GM21529 (cell line): ENCODE measurements at regions not wholly inside any gene's neighbourhood (a gene's known extent, or its start where the extent isn't known, plus 50 kb on each side); places are given as distances from the start of the nearest gene placed in this dataset.
A peak's percentile ranks its signal among the peaks of the same experiment; 100 is the strongest.

ENCODE experiments used
- ATAC-seq: cut with Tn5 transposase; IDR thresholded peaks from one replicate; pipeline ENCODE4 v1.9.1; 2021; ENCODE audit not compliant: unreplicated experiment

DNA sequence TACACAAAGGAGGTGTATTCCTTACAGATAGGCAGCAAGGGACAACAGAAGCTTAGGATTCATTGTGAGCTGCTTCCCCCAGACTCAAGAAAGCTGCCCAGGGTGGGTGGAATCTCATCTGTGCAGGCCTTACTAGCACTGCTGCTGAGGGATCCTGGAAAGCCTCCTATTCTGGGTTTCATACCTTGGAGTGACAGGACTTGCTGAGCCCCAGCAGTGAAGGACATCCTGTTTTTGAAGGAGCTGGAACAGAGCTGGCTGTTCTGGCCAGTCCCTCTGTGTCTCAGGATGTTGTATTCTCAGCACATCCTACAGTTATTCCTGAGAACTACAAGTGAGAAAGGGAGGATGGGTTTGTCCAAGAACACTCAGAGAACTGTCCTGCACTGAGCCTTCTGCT lies 486.3 kb downstream of the PTPRU start:
- no peak for ATAC-seq

DNA sequence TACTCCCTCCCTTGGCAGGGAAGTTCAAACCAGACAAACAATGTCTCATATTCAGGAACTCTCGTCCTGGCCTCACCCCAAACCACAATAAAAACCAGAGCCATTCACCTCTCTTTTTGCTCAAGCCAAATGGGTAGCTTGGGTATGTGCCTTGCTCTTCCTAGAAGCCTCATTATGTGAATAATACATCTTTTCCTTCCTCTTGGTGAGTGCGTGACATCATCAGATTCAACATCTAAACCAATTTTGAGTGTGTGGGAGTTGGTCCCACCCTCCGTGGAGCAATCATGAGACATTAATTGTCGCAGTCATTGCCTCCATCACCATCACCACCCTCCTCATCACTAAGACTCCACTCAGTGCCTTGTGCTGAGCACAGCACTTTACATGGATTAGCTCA lies 482.9 kb downstream of the PTPRU start:
- no peak for ATAC-seq

DNA sequence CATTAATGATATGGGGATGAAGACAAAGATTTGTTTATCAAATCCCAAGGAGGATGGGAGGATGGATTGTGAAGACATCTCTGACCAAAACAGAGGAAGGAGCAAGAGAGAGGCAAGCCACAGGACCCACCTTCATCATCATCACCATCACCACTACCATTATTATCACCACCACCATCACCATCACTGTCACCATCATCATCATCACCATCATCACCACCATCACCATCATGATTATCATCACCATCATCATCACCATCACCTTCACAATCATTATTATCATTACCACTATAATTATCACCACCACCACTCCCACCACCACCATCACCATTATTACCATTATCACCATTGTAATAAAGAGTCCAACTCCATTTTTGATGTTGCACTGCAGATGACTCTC lies 482.5 kb downstream of the PTPRU start:
- ATAC-seq, result no peak

DNA sequence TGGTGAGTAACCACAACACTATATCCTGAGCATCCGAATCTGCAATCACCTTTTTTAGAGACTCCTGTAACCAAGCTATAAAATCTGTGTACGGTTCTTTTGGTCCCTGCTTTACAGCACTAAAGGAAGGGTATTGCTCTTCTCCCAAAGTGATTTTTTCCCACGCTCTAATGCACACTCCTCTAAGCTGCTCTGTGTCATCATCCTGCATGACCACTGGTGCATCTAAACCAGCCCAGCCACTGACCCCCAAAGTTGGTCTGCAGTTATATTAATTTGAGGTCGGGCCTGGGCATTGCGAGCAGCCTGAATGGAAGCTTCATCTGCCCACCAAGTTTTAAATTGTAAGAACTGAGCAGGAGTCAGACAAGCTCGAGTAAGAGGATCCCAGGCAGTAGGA lies 480.0 kb downstream of the PTPRU start:
- no peak for ATAC-seq

DNA sequence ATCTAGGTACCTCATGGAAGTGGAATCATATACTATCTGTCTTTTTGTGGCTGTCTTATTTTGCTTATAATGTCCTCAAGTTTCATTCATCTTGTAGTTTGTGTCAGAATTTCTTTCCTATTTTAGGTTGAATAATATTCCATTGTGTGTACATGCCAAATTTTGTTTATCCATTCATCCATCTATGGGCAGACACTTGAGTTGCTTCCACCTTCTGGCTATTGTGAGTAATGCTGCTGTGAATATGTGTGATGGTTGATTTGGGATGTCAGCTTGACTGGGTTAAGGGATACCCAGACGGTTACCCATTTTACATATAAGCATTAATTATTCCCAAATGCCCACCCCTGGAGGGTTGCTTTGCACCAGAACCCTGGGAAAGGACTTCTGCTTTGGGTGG lies 477.5 kb downstream of the PTPRU start:
- no peak for ATAC-seq

DNA sequence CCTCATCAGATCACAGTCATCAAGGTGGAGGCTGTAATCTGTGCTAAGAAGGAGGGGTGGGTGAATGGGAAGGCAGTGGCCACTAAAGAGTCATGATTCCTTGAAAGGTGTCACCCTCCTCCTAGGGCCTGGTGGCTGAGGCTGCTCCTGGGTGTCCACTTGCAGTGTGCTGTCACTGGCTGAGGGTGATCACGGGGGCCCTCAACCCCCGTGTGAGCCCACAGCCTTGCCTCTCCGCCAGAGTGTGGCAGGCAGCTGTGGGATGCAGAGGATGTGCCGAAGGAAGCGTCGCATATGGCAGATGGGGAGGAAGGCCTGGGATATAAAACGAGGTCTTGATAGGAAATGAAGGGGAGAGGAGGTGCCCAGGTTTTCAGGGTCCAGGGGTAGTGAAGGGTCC lies 476.5 kb downstream of the PTPRU start:
- ATAC-seq, result no peak

DNA sequence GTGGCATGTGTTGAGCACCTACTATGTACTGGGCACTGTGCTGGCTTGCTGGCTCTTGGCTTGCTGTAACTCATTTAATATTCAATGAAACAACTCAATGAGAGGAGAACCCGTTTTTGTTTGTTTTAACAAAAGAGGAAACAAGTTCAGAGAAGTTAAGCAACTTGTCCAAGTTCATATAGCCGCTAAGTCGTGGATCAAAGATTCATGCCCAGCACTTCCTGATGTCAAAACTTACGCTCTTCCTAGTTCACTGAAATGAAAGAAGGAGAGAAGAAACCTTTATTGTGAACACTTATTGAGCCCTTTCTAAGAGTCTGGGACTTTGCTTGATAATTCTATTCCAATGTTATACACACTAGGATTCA lies 475.9 kb downstream of the PTPRU start:
- ATAC-seq, result no peak

DNA sequence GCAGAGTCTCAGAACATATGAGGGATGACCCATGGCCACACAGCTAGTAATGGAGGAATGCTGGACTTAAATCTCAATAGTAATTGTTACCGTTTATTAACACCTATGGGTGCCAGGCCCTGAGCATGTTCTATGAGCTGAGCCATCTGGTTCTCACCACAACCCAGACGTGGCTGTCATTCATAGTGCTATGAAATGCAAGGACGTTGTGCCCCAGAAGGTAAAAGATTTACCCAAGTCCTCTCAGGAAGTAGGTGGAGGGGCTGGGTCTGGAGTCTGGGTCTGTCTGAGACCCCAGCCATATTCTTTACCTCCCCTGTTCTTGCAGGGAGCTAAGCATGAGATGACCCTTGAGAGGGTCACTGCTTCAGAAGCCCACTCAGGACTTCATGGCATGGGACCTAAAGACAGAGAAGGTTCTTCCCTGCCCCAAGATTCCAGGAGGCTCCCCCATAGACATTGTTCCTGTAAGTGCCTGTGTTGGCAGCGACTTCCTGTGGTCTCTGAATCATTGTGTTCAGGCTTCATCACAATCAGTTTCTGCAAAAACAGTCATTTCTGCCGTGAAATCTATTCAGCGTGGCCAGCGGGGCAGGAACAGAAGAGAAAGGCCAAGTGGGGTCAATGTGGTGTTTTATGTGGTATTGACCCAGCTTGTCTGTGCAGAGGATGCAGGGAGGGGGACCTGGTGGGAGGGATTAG lies 475.4 kb downstream of the PTPRU start:
- ATAC-seq, result no peak

DNA sequence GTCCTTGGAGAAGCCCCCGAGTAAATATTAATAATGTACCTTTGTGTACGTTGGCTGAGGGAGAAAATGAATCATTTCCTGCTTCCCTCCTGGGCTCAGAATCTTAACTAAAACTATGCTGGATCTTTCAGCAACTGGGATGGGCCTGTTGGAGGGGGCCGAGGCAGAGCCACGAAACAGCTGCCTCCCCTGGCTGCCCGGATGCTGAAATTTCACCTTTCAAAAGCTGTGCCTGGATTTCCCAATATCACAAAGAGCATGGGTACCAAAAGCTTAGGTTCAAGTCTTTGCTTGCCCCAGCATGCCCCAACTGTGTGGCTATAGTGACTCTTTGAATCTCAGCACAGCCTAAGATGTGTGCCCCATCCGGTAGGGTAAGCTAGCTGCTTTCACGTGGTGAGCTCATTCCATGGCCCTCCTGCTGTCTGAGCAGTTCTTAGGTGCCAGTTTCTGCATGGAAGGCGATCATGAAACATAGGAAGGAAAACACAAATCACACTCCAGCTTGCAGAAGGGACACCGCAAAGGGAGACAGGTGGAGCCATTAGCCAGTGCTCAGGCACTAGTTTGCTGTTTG lies 473.5 kb downstream of the PTPRU start:
- ATAC-seq, result no peak

DNA sequence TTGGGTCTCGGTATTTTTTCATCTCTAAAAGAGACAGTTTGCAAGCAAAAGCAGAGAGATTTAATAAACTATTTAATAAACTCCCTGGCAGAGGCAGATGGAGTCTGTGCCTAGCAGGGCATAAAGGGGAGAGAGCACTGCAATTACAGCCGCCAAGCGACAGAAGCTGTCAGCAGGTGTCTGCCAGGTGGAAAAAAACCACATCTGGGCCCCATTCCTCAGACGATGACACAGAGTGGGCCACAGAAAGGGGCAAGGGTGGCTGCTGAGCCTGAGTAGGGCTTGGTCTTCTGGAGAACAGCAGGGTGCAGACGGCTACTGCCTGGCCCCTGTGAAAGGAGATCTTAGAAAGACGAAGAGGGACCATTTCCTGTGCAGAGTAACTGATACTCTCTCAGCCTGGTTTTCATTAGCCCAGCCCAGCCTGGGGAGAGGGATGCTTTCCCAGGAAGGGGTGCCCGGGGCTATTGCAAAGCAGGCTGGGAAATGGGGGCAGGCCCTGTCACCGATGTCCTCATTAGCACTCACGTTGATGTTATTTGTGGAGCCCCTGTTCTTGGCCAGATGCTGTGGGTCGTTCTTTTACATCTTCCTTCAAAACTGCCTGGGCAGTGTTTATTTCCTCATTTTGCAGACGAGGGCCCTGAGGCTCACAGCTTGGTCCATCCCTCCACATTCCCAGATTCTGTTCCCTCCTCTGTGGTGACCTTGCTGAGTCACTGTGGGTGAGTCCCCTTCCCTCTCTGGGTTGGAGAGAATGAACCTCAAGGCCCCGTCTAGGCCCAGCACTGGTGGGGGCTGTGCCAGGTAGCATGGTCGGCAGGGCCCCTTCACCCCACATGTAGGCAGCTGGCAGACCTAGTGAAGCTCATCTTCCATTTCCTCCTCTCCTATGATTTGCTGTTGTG lies 472.7 kb downstream of the PTPRU start:
- ATAC-seq, result no peak

DNA sequence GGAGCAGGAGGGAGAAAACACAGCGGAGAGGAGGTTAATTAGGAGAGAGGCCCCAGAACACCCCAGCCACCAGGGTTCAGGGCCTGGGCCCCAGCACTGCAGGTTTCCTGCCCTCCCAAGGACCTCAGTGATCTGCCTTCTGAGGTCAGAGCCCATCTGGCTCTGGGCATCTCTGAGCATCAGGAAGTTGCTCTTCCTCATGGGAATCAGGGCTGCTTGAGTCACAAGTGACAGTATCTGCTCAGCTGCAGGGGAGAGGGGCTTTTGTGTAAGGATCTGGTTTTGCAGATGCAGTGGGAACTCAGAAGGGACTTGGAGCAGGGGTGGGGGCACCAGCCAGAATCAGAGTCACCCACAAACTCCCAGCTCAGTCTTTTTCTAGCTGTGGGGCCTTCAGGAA lies 472.1 kb downstream of the PTPRU start:
- ATAC-seq, result no peak

DNA sequence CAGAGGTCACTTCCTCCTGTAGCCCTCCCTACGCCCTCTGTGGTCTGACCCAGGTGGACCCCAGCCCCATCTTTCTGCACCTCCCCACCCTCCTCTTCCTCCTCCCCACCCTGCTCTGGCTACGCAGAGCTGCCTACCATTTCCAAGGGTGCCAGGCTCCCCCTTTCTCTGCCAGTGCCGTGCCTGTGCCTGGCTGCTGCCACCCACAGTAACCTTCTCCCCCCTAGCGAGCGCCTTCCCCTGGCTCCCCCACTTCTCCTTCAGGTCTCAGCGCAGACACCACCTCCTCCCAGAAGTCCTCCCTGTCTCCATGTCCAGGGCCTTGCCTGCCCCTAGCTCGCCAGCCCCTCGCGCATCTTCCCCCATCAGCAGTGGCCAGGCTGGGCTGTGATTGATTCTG lies 471.5 kb downstream of the PTPRU start:
- no peak for ATAC-seq

DNA sequence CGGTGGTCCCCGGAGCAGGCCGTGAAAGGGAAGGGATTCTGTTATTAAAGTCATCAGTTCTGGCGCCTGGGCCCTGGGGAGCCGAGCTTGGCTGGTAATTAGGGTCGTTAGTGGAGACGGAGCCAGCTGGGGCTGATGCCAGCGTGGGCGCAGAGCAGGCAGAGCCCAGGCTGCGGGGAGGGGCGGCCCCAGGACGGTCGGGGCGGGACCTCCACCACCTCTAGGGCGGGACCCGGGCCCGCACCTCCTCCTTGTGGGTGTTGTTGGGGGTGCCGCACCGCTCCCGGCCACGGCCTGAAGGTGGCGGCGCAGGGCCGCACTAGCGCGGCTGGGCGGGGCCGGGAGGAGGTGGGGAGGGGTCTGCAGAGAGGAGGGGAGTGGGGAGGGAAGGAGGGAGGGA lies 470.6 kb downstream of the PTPRU start:
- peak; percentile 60 for ATAC-seq

DNA sequence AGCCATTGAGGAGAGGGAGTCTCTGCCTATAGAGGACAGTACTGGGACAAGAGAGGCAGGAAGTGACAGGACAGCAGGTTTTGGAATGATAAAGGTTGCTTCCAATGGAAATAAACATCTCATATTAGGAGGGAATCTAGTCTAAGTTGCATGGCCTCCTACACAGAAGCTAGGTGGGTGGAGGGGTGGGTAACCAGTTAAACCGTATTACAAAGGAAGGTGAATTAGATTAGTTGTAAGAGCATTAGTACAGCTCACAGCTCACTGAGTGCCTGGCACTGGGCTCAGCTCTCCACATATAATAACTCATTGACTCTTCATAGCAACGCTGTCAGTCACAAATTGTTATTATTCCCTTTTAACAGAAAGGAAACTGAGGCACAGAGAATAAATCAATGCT lies 468.1 kb downstream of the PTPRU start:
- ATAC-seq, result no peak

DNA sequence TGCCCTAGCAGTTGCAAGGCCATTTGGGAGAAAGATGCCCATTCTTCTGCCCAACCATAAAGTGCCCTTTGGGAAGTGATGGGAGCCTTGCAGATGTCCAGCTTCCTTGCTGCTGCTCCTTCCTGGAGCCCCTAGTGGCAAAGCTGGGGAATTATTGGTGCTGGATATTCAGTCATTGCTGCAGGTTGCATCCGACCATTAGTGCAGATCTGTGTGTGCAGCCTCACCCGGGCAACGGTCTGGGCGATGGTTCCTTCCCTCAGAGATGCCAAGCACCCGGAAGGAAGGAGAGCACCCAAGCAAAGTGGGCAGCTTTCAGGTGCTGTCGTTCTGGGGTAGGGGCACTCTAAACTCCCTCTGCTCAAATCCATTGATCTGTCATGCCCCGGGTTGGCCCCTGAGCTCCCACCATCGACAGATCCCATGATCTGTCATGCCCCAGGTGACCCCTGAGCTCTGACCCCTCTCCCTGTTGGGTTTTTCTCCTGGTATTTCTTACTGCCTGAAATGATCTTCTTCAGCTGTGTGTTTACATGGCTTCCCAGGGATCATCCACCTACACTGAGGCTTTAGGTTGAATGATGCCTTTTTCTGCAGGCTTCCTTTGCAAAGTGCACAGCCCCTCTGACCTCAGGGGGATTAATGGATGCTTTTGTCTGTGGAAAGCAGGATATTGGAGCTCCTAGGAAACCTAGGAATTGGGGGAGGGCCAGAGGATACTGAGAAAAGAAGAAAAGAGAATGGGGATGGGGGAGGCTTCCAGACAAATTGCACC lies 467.5 kb downstream of the PTPRU start:
- ATAC-seq, result no peak

DNA sequence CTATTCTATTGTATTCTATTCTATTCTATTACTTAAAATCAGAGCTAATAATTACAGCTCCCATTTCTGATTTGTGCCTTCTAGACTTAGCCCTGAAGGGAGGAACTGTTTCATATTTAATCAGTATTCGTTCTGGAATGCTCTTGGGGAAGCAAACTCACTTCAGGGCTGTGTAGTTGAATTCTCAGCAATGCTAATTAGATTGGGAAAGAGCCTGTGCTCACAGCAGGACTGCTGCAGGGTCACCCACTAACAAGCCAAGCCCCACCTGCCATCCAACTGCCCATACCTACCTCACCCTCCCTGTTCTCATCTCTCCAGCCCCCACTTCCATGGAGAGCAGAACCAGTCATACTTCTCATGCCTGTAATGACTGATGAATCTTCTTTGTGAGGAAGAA lies 464.2 kb downstream of the PTPRU start:
- no peak for ATAC-seq

DNA sequence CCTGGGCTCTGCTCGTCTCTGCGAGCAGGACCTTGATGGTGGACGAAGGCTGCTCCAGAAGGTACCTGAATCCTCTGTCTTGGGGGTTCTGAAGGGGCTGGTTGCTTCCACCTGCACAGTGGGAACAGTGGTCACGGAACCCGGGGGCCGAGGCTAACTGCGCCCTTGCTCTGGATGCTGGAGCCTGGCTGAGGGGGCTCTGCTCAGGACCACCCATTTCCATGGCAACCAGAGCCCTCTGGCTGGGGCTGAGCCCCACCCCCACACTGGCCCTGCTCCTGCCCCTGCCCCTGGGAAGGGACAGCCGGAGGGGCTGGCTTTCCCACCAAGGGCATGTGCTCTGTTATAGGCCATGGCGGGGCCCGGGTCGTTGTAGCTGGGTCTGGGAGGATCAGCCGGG lies 462.3 kb downstream of the PTPRU start:
- ATAC-seq, result no peak

DNA sequence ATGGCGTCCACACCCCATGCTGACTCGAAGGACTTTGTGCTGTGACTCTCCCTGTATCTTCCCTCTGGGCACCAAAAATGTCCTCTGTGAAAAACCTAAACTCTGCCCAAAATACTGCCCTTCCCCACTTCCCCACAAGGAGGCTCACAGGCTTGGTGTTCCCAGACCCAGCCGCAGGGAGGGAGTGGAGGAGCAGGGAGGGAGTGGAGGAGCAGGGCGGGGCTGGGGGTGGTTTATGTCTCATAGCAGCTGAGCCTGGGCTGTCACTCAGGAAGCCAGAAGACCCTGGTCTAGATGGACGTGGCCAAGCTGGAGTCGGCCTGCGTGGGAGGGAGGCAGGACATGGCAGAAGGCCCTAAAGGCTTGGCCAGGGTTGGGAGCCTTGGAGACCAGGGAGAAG lies 461.7 kb downstream of the PTPRU start:
- ATAC-seq, result no peak

DNA sequence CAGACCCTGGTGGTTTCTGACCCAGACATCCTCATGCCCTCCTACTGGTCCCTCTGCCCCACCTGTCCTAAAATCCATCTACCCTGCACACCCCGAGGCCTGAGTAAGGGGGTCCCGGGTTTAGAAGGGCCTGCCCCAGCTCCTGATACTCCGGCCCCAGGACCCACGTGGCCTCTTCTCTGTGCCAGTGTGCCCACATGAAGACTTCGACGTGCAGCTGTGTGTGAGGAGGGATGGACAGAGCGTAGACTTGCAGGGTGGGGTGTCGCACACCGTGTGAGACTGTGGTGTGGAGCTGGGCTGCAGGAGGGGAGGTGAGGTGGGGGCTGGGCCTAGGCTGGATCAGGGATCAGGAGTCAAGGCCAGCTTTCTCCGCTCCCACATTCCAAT lies 461.1 kb downstream of the PTPRU start:
- no peak for ATAC-seq

DNA sequence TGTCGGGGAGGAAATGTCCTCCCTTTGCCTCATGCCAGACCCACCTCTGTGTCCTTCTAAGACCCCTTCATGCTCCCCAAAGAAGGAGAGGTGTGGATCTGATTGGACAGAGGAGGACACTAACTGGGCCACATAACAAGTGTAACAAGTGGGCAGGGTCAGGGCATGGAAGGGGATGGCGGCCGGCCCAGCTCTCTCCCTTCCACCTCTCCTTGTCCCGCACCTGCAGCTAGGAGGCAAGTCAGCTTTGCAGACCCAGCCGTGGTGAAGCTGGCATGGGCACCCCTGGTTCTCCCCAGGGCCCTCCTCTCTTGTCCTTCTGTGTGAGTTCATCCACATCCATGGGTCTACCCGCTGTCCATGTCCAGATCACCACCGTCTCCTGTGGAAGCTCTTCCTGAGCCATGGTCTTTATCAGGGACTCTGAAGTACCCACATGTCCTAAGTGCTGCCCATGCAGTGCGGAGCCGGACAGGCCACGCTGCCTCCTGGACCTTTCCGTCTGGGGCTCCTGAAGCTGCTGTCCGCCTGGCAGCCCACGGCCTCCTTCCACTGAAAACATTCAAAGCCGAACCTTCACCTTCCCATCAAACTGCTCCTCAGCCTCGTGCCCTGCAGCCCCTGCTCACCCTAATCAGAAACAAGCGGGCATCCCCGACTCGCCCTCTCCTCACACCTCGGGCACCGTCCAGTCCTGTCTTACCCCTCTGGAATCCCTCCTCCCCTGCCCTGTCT lies 460.5 kb downstream of the PTPRU start:
- no peak for ATAC-seq

DNA sequence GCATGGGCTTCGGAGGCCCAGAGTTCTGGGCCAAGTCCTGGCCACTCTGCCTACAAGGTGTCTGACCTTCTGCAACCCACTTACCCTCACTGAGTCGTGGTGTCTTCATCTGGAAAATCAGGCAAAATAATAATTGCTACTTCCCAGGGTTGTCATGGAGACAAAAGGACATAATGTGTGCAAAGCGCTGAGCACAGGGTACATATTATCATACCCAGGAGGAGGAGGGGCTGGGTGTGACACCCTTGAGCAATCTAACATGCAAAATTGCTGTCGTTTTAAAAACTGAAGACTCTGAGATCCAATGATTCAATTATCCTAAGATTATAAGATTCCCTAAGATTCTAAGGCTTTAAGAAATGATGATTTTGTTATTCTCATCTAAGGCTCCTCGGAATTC lies 459.5 kb downstream of the PTPRU start:
- no peak for ATAC-seq
